H1 (cell line): ENCODE measurements at regions not wholly inside any gene's neighbourhood (a gene's known extent, or its start where the extent isn't known, plus 50 kb on each side); places are given as distances from the start of the nearest gene placed in this dataset.

ENCODE experiments used
- KDM5A ChIP-seq: fragments of 200-600 bp; IDR thresholded peaks from 2 replicates; pipeline ENCODE4 v1.7.1; 2012; ENCODE audit warnings: mild to moderate bottlenecking, low read length, inconsistent platforms, mixed read lengths
- NRF1 ChIP-seq: IDR thresholded peaks from 2 replicates; pipeline ENCODE4 v1.6.1; 2011; ENCODE audit warnings: mild to moderate bottlenecking, low read depth, low read length, improper control_type of control experiment
- POLR2A ChIP-seq, 2 experiments: IDR thresholded peaks; 1 replicate in 1 of 2; 2 replicates in 1 of 2; pipeline ENCODE4 v1.6.1; 2011; ENCODE audit warnings: low read depth in 2 of 2, low read length in 2 of 2, mild to moderate bottlenecking in 2 of 2; ENCODE audit errors: control extremely low read depth in 1 of 2
- POLR2AphosphoS5 ChIP-seq: IDR thresholded peaks from 2 replicates; pipeline ENCODE4 v1.6.1; 2011; ENCODE audit warnings: low read depth, low read length
- TF ChIP-seq, protein P1 (sequence below), 3 experiments: IDR thresholded peaks; 1 replicate in 2 of 3; 2 replicates in 1 of 3; pipeline versions ENCODE4 v1.5.1 to v1.6.1; 2011; ENCODE audit warnings: low read length in 3 of 3, mild to moderate bottlenecking in 3 of 3, inconsistent platforms in 2 of 3, low read depth in 1 of 3, moderate library complexity in 1 of 3; ENCODE audit not compliant: insufficient read depth in 1 of 3; ENCODE audit errors: control extremely low read depth in 1 of 3

GRCh38 chr6:165930668-165931214, 236.9 kb downstream of the TBXT start:
- TF ChIP-seq, protein P1, sequence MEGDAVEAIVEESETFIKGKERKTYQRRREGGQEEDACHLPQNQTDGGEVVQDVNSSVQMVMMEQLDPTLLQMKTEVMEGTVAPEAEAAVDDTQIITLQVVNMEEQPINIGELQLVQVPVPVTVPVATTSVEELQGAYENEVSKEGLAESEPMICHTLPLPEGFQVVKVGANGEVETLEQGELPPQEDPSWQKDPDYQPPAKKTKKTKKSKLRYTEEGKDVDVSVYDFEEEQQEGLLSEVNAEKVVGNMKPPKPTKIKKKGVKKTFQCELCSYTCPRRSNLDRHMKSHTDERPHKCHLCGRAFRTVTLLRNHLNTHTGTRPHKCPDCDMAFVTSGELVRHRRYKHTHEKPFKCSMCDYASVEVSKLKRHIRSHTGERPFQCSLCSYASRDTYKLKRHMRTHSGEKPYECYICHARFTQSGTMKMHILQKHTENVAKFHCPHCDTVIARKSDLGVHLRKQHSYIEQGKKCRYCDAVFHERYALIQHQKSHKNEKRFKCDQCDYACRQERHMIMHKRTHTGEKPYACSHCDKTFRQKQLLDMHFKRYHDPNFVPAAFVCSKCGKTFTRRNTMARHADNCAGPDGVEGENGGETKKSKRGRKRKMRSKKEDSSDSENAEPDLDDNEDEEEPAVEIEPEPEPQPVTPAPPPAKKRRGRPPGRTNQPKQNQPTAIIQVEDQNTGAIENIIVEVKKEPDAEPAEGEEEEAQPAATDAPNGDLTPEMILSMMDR (IDR thresholded peaks at IDR 0.05; ENCODE audit: control extremely low read depth in 1 of 3, insufficient read depth in 1 of 3, low read depth in 1 of 3, low read length in 3 of 3) = no peak
- TF ChIP-seq POLR2AphosphoS5 (no peak), NRF1 (no peak), POLR2A (IDR thresholded peaks at IDR 0.05; ENCODE audit: control extremely low read depth in 1 of 2, low read depth in 2 of 2, low read length in 2 of 2) (no peak), KDM5A (no peak)
